GM23338 (cell line): ENCODE measurements at regions not wholly inside any gene's neighbourhood (a gene's known extent, or its start where the extent isn't known, plus 50 kb on each side); places are given as distances from the start of the nearest gene placed in this dataset.

Experiments used
- ATAC-seq: fragments of 200-7000 bp; cut with Tn5 transposase; 3 replicates; pipeline ENCODE4 v1.9.1; 2020
- DNase-seq: peaks from one replicate; pipeline ENCODE4 v3.0.0-alpha.2; 2015; ENCODE audit warnings: low spot score
- H2AFZ ChIP-seq: fragments of 200-600 bp; sonication (generic); 2 replicates; pipeline ENCODE4 v1.8.0; 2016; ENCODE audit warnings: antibody characterized with exemption, mild to moderate bottlenecking, moderate library complexity
- H3F3A ChIP-seq: fragments of 200-600 bp; sonication (generic); replicated peaks from 2 replicates; pipeline ENCODE4 v1.8.0; 2017; ENCODE audit warnings: antibody characterized with exemption, mixed run types, low read depth
- H3K27ac ChIP-seq: fragments of 200-600 bp; sonication (generic); 2 replicates; pipeline ENCODE4 v1.6.1; 2016; ENCODE audit warnings: low read depth
- H3K27me3 ChIP-seq: fragments of 200-600 bp; sonication (generic); 2 replicates; pipeline ENCODE4 v1.8.0; 2016; ENCODE audit warnings: mild to moderate bottlenecking, mixed run types, moderate library complexity; ENCODE audit not compliant: insufficient read depth
- H3K36me3 ChIP-seq: fragments of 200-600 bp; sonication (generic); 2 replicates; pipeline ENCODE4 v1.8.0; 2016; ENCODE audit warnings: mild to moderate bottlenecking; ENCODE audit not compliant: insufficient read depth
- H3K4me1 ChIP-seq: fragments of 200-600 bp; sonication (generic); 2 replicates; pipeline ENCODE4 v1.8.0; 2016; ENCODE audit warnings: mild to moderate bottlenecking, moderate library complexity; ENCODE audit not compliant: insufficient read depth
- H3K4me2 ChIP-seq: fragments of 200-600 bp; sonication (generic); 2 replicates; pipeline ENCODE4 v1.7.1; 2017; ENCODE audit warnings: mixed run types
- H3K4me3 ChIP-seq: fragments of 200-600 bp; sonication (generic); 2 replicates; pipeline ENCODE4 v1.6.1; 2016; ENCODE audit warnings: mixed run types
- H3K79me2 ChIP-seq: fragments of 200-600 bp; sonication (generic); replicated peaks from 2 replicates; pipeline ENCODE4 v1.8.0; 2017; ENCODE audit warnings: mild to moderate bottlenecking; ENCODE audit not compliant: insufficient read depth
- H3K9me2 ChIP-seq: fragments of 200-600 bp; sonication (generic); 2 replicates; pipeline ENCODE4 v1.8.0; 2017; ENCODE audit not compliant: insufficient read depth
- H4K20me1 ChIP-seq: fragments of 200-600 bp; sonication (generic); replicated peaks from 2 replicates; pipeline ENCODE4 v1.8.0; 2017; ENCODE audit warnings: mild to moderate bottlenecking; ENCODE audit not compliant: insufficient read depth
- H3K27ac Mint-ChIP-seq: 2 replicates; pipeline ENCODE4 v1.8.0; 2020; ENCODE audit warnings: inconsistent platforms, mild to moderate bottlenecking, moderate library complexity, mixed read lengths
- H3K27me3 Mint-ChIP-seq: 3 replicates; pipeline ENCODE4 v1.8.0; 2022; ENCODE audit warnings: low read depth, mild to moderate bottlenecking, moderate library complexity, mixed read lengths, inconsistent platforms; ENCODE audit not compliant: insufficient read depth, poor library complexity
- H3K36me3 Mint-ChIP-seq: 3 replicates; pipeline ENCODE4 v1.8.0; 2021; ENCODE audit warnings: low read depth, mild to moderate bottlenecking, inconsistent platforms, moderate library complexity, mixed read lengths
- H3K4me1 Mint-ChIP-seq: 3 replicates; pipeline ENCODE4 v1.8.0; 2020; ENCODE audit warnings: mild to moderate bottlenecking, inconsistent platforms, mixed read lengths
- H3K4me3 Mint-ChIP-seq: 3 replicates; pipeline ENCODE4 v1.8.0; 2021; ENCODE audit warnings: moderate library complexity, mild to moderate bottlenecking, inconsistent platforms, mixed read lengths
- H3K9me3 Mint-ChIP-seq: 3 replicates; pipeline ENCODE4 v1.8.0; 2020; ENCODE audit warnings: moderate library complexity, mild to moderate bottlenecking, inconsistent platforms, mixed read lengths
- CREB1 ChIP-seq: fragments of 250-450 bp; sonication (Bioruptor Pico); IDR thresholded peaks from 2 replicates; pipeline ENCODE4 v1.5.0; 2020; ENCODE audit warnings: low read depth, mild to moderate bottlenecking, moderate library complexity
- CTCF ChIP-seq, 2 experiments: fragments of 200-600 bp in 1 of 2; sonication (generic) in 1 of 2; conservative IDR thresholded peaks; 2 replicates each; pipeline versions ENCODE4 v1.5.1 to v1.6.1; 2016 to 2017; ENCODE audit warnings: antibody characterized with exemption in 2 of 2, low read depth in 2 of 2, mild to moderate bottlenecking in 2 of 2, moderate library complexity in 1 of 2
- ETS1 ChIP-seq: IDR thresholded peaks from 2 replicates; pipeline ENCODE4 v1.6.1; 2016; ENCODE audit warnings: antibody characterized with exemption
- EZH2 ChIP-seq: fragments of 200-600 bp; sonication (generic); IDR thresholded peaks from one replicate; pipeline ENCODE4 v1.8.0; 2017; ENCODE audit warnings: antibody characterized with exemption, mild to moderate bottlenecking, low read depth; ENCODE audit not compliant: unreplicated experiment
- EZH2phosphoT487 ChIP-seq: fragments of 200-600 bp; sonication (generic); IDR thresholded peaks from one replicate; pipeline ENCODE4 v1.8.1; 2018; ENCODE audit warnings: antibody characterized with exemption; ENCODE audit not compliant: unreplicated experiment
- JUNB ChIP-seq: IDR thresholded peaks from one replicate; pipeline ENCODE4 v1.6.1; 2016; ENCODE audit warnings: antibody characterized with exemption; ENCODE audit not compliant: unreplicated experiment
- NANOG ChIP-seq: IDR thresholded peaks from 2 replicates; pipeline ENCODE4 v1.6.1; 2016; ENCODE audit warnings: antibody characterized with exemption, borderline replicate concordance
- POLR2AphosphoS5 ChIP-seq: IDR thresholded peaks from 2 replicates; pipeline ENCODE4 v1.6.1; 2016; ENCODE audit warnings: antibody characterized with exemption, low read depth
- REST ChIP-seq: IDR thresholded peaks from one replicate; pipeline ENCODE4 v1.6.1; 2018; ENCODE audit warnings: antibody characterized with exemption; ENCODE audit not compliant: unreplicated experiment
- STAT1 ChIP-seq: IDR thresholded peaks from one replicate; pipeline ENCODE4 v1.6.1; 2016; ENCODE audit warnings: antibody characterized with exemption; ENCODE audit not compliant: unreplicated experiment
- ZNF114 ChIP-seq: fragments of 250-450 bp; sonication (Bioruptor Pico); IDR thresholded peaks from 2 replicates; pipeline ENCODE4 v1.5.0; 2020; ENCODE audit warnings: mild to moderate bottlenecking, moderate library complexity
- ZNF331 ChIP-seq: fragments of 250-450 bp; sonication (Bioruptor Pico); IDR thresholded peaks from 2 replicates; pipeline ENCODE4 v1.5.0; 2020; ENCODE audit warnings: low read depth, mild to moderate bottlenecking, moderate library complexity

- no peak for TF ChIP-seq REST
- no peak for TF ChIP-seq CTCF (conservative IDR thresholded peaks at IDR 0.05; ENCODE audit: low read depth in 2 of 2)
- no peak for TF ChIP-seq EZH2
- TF ChIP-seq ZNF114 (CRISPR knock-in tag): no peak
- TF ChIP-seq ETS1: no peak
- TF ChIP-seq EZH2phosphoT487: no peak
- TF ChIP-seq ZNF331 (CRISPR knock-in tag): no peak
- no peak for TF ChIP-seq CREB1 (CRISPR knock-in tag)
- no peak for TF ChIP-seq NANOG
- TF ChIP-seq STAT1: no peak
Observed at GRCh38 chr1:58864654-58865053, 80.8 kb upstream of the JUN start (continued).

GRCh38 chr1:58866578-58866977, 82.7 kb upstream of the JUN start:
- Histone ChIP-seq H3K36me3 (no peaks in the 10 kb centered on the region), H3K4me2 (no peak overlapping the region), H3K4me1 (peaks cover 12% of the 10 kb centered on the region), H3K4me3 (no peak overlapping the region), H3K79me2 (no peaks in the 10 kb centered on the region), H3K27ac (no peak overlapping the region), H3K27me3 (no peaks in the 10 kb centered on the region), H3F3A (no peaks in the 10 kb centered on the region), H3K9me2 (peaks cover 23% of the 10 kb centered on the region), H4K20me1 (no peaks in the 10 kb centered on the region), H2AFZ (no peak overlapping the region)
- no peak for ATAC-seq
- Mint-ChIP-seq H3K4me3 (no peak overlapping the region), H3K9me3 (no peaks in the 10 kb centered on the region), H3K27me3 (no peaks in the 10 kb centered on the region), H3K4me1 (peaks cover 11% of the 10 kb centered on the region; the same call in 2 of the 3 replicates), H3K27ac (no peak overlapping the region), H3K36me3 (no peaks in the 10 kb centered on the region)
- DNase-seq: no peak
- TF ChIP-seq CTCF (conservative IDR thresholded peaks at IDR 0.05; ENCODE audit: low read depth in 2 of 2) (no peak), EZH2 (no peak), NANOG (no peak), POLR2AphosphoS5 (no peak), ZNF331 (CRISPR knock-in tag) (no peak), CREB1 (CRISPR knock-in tag) (no peak), EZH2phosphoT487 (no peak), ETS1 (no peak), STAT1 (no peak), REST (no peak), ZNF114 (CRISPR knock-in tag) (no peak), JUNB (no peak)
